K562 (cell line): ENCODE measurements at regions not wholly inside any gene's neighbourhood (a gene's known extent, or its start where the extent isn't known, plus 50 kb on each side); places are given as distances from the start of the nearest gene placed in this dataset.
A peak's percentile ranks its signal among the peaks of the same experiment; 100 is the strongest.

ENCODE experiments used
- CCAR2 ChIP-seq: fragments of 200-400 bp; formaldehyde crosslinking; IDR thresholded peaks from 2 replicates; pipeline ENCODE4 v1.6.1; 2017; ENCODE audit warnings: mild to moderate bottlenecking, low read depth, low read length
- CXXC5 ChIP-seq: fragments of 250-450 bp; sonication (Bioruptor Pico); IDR thresholded peaks from 2 replicates; pipeline ENCODE4 v1.8.0; 2022; ENCODE audit warnings: inconsistent platforms, mild to moderate bottlenecking, moderate library complexity
- FOXJ3 ChIP-seq: sonication (generic); formaldehyde crosslinking; IDR thresholded peaks from 2 replicates; pipeline ENCODE4 v1.4.0; 2020; ENCODE audit warnings: mild to moderate bottlenecking, missing genetic modification reagents
- FOXK2 ChIP-seq, 2 experiments: fragments of 450-650 bp; IDR thresholded peaks in 1 of 2; conservative IDR thresholded peaks in 1 of 2; 2 replicates each; pipeline ENCODE4 v1.6.1; 2016; ENCODE audit warnings: low read depth in 2 of 2, mild to moderate bottlenecking in 1 of 2
- JUND ChIP-seq, 2 experiments: IDR thresholded peaks; 2 replicates in 1 of 2; 3 replicates in 1 of 2; pipeline ENCODE4 v1.6.1; 2011; ENCODE audit warnings: borderline replicate concordance in 2 of 2, low read depth in 2 of 2, low read length in 2 of 2, improper control_type of control experiment in 1 of 2, missing biosample characterization in 1 of 2, missing genetic modification characterization in 1 of 2, missing genetic modification reagents in 1 of 2
- MEIS2 ChIP-seq: fragments of 450-650 bp; IDR thresholded peaks from 2 replicates; pipeline ENCODE4 v1.6.1; 2014; ENCODE audit warnings: mild to moderate bottlenecking; ENCODE audit not compliant: partially characterized antibody
- PHF21A ChIP-seq: fragments of 450-650 bp; IDR thresholded peaks from 2 replicates; pipeline ENCODE4 v1.6.1; 2017; ENCODE audit warnings: low read depth, borderline replicate concordance
- RBM17 ChIP-seq: fragments of 200-400 bp; formaldehyde crosslinking; IDR thresholded peaks from 2 replicates; pipeline ENCODE4 v1.6.1; 2017; ENCODE audit warnings: low read depth, mild to moderate bottlenecking, low read length, borderline replicate concordance
- SMARCA4 ChIP-seq: fragments of 450-650 bp; IDR thresholded peaks from 2 replicates; pipeline ENCODE4 v1.6.1; 2016
- TAF7 ChIP-seq: fragments of 450-650 bp; IDR thresholded peaks from 2 replicates; pipeline ENCODE4 v1.6.1; 2016; ENCODE audit warnings: missing genetic modification characterization, missing compliant biosample characterization
- TAL1 ChIP-seq: fragments of 450-650 bp; IDR thresholded peaks from 2 replicates; pipeline ENCODE4 v1.6.1; 2016; ENCODE audit warnings: mild to moderate bottlenecking
- TEAD4 ChIP-seq, 2 experiments: sonication (generic) in 1 of 2; formaldehyde crosslinking in 1 of 2; IDR thresholded peaks; 2 replicates each; pipeline versions ENCODE4 v1.6.1 to v1.8.0; 2012 to 2022; ENCODE audit warnings: borderline replicate concordance in 1 of 2, inconsistent platforms in 1 of 2, low read length in 1 of 2, mild to moderate bottlenecking in 1 of 2, missing genetic modification reagents in 1 of 2
- ZSCAN32 ChIP-seq: fragments of 450-650 bp; formaldehyde crosslinking; IDR thresholded peaks from 2 replicates; pipeline ENCODE4 v1.4.0; 2020; ENCODE audit warnings: mild to moderate bottlenecking, moderate library complexity
- TF ChIP-seq, protein P1 (sequence below), 2 experiments: fragments of 450-650 bp in 1 of 2; sonication (generic) in 1 of 2; formaldehyde crosslinking in 1 of 2; IDR thresholded peaks; 2 replicates each; pipeline versions ENCODE4 v1.7.1 to v1.9.0; 2016 to 2022; ENCODE audit warnings: inconsistent platforms in 1 of 2, mild to moderate bottlenecking in 1 of 2, missing genetic modification reagents in 1 of 2
- TF ChIP-seq, protein P2 (sequence below): fragments of 250-450 bp; sonication (Bioruptor Pico); IDR thresholded peaks from 2 replicates; pipeline ENCODE4 v1.8.0; 2021; ENCODE audit warnings: borderline replicate concordance, mild to moderate bottlenecking, moderate library complexity; ENCODE audit not compliant: poor library complexity, severe bottlenecking
- TF ChIP-seq, protein P3 (sequence below): fragments of 250-450 bp; sonication (Bioruptor Pico); IDR thresholded peaks from 2 replicates; pipeline ENCODE4 v1.5.0; 2021

DNA sequence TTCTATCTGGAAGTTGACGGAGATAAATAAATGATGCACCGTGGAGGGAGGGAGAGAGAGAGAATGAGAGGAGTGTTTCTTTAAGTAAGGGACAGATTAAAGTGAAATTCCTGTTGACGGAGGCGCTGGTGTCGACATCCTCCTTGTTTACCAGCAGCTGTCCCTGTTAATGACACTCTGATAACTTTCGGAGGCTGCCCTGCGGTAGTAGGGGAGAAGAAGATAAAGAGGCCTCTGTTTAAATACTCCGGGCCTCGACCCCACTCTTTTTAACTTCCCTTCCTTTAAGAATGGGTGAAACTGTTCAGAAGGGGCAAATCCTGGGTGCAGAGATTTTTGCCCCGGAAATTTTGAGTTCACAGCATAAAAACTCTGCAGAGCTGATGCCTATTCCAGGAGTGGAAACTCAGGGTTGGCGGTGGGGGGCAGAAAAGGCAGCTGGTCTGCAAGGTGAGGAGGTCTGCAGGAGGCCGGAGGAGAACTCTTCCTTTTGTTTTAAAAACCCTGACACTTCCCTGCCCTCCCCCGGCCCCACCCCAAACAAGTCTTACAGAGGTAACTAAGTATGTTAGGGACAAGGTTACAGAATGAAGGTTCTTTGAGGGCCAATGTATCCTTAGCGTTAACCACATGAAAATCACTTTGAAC lies 276.6 kb upstream of the NR2F2 start (continued):
- TF ChIP-seq, protein P1, sequence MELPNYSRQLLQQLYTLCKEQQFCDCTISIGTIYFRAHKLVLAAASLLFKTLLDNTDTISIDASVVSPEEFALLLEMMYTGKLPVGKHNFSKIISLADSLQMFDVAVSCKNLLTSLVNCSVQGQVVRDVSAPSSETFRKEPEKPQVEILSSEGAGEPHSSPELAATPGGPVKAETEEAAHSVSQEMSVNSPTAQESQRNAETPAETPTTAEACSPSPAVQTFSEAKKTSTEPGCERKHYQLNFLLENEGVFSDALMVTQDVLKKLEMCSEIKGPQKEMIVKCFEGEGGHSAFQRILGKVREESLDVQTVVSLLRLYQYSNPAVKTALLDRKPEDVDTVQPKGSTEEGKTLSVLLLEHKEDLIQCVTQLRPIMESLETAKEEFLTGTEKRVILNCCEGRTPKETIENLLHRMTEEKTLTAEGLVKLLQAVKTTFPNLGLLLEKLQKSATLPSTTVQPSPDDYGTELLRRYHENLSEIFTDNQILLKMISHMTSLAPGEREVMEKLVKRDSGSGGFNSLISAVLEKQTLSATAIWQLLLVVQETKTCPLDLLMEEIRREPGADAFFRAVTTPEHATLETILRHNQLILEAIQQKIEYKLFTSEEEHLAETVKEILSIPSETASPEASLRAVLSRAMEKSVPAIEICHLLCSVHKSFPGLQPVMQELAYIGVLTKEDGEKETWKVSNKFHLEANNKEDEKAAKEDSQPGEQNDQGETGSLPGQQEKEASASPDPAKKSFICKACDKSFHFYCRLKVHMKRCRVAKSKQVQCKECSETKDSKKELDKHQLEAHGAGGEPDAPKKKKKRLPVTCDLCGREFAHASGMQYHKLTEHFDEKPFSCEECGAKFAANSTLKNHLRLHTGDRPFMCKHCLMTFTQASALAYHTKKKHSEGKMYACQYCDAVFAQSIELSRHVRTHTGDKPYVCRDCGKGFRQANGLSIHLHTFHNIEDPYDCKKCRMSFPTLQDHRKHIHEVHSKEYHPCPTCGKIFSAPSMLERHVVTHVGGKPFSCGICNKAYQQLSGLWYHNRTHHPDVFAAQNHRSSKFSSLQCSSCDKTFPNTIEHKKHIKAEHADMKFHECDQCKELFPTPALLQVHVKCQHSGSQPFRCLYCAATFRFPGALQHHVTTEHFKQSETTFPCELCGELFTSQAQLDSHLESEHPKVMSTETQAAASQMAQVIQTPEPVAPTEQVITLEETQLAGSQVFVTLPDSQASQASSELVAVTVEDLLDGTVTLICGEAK (IDR thresholded peaks at IDR 0.05) = peak; percentile 63
- TF ChIP-seq, protein P1 (CRISPR knock-in tag; IDR thresholded peaks at IDR 0.05) = no peak
- TF ChIP-seq JUND (IDR thresholded peaks at IDR 0.05; ENCODE audit: borderline replicate concordance, low read depth, low read length) = peak; percentile 26; the same call in 1 of the 2 replicates
- TF ChIP-seq JUND (tag; IDR thresholded peaks at IDR 0.05; ENCODE audit: borderline replicate concordance, low read depth, low read length) = no peak; the same call in 2 of the 3 replicates
- no peak for TF ChIP-seq RBM17
- no peak for TF ChIP-seq FOXJ3 (CRISPR knock-in tag)
- peak; percentile 33; the same call in 1 of the 2 replicates for TF ChIP-seq TAL1
- peak; percentile 43 for TF ChIP-seq MEIS2
- TF ChIP-seq SMARCA4 = peak; percentile 38; the same call in 1 of the 2 replicates
- TF ChIP-seq TEAD4 (IDR thresholded peaks at IDR 0.05; ENCODE audit: low read length) = peak; percentile 52; the same call in 1 of the 2 replicates
- no peak for TF ChIP-seq TEAD4 (CRISPR knock-in tag; IDR thresholded peaks at IDR 0.05; ENCODE audit: borderline replicate concordance)
- TF ChIP-seq CCAR2 = no peak
- TF ChIP-seq TAF7 (tag) = no peak
- peak; percentile 33; the same call in 1 of the 2 replicates for TF ChIP-seq CXXC5 (CRISPR knock-in tag)
- TF ChIP-seq, protein P2, sequence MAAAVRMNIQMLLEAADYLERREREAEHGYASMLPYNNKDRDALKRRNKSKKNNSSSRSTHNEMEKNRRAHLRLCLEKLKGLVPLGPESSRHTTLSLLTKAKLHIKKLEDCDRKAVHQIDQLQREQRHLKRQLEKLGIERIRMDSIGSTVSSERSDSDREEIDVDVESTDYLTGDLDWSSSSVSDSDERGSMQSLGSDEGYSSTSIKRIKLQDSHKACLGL (CRISPR knock-in tag) = no peak
- TF ChIP-seq PHF21A = 0 out of 2 replicates have a peak, but pooled peaks have one; percentile 27
- TF ChIP-seq, protein P3, sequence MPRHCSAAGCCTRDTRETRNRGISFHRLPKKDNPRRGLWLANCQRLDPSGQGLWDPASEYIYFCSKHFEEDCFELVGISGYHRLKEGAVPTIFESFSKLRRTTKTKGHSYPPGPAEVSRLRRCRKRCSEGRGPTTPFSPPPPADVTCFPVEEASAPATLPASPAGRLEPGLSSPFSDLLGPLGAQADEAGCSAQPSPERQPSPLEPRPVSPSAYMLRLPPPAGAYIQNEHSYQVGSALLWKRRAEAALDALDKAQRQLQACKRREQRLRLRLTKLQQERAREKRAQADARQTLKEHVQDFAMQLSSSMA = no peak
- TF ChIP-seq ZSCAN32 (CRISPR knock-in tag) = no peak
- TF ChIP-seq FOXK2 (conservative IDR thresholded peaks at IDR 0.05 in 1 of 2, IDR thresholded peaks at IDR 0.05 in 1 of 2; ENCODE audit: low read depth in 2 of 2) = peak; percentile 88 to 92
